ENCODE measurements at regions not wholly inside any gene's neighbourhood (a gene's known extent, or its start where the extent isn't known, plus 50 kb on each side); places are given as distances from the start of the nearest gene placed in this dataset.

DNA sequence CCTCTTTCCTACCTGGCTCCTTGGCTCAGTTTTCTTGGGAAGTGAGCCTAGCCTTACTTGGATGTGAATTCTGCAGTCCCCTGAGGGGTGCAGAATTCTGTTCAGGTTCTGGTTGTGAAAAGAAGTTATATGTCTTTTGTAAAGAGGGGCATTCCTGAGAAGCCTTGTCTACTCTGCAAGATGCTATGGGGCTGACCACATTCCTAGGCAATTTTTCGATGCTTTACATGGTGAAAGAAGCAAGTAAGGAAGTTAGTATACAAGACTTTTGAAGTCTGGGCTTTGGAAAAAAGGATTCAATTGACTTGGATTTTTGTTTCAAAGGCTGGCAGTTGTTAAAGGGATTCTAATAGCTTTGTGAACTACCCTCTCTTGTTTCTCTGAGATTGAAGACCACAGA lies 167.9 kb upstream of the STMND1 start:
- TF ChIP-seq POLR2A (IDR thresholded peaks at IDR 0.05; ENCODE audit: low read depth, low read length) (no peak), POLR2AphosphoS5 (IDR thresholded peaks at IDR 0.05; ENCODE audit: low read depth, low read length) (no peak)
